ENCODE measurements at regions not wholly inside any gene's neighbourhood (a gene's known extent, or its start where the extent isn't known, plus 50 kb on each side); places are given as distances from the start of the nearest gene placed in this dataset.

DNA sequence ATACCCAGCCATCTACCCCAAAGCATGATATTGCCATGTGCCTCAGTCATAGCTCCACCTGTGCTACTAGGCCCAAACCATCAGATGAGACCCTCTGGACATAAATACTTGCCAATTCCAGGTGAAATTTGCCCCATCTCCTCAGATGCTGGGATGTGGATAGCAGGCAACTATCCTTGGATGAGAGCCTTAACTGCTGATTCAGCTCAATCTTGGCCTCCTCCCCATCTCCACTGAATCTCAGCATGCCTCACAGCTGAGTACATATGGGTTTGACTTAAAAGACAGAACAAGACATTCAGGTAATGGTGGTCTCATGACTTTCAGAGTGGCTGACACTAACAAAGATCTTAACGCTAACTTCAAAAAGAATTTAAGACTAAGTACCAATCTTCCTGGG, 50.8 kb upstream of the KLHL13 start:
- DNase-seq: no peak

- DNase-seq: no peak
Measured at GRCh38 chrX:118171356-118171755, 54.7 kb upstream of the KLHL13 start.

GRCh38 chrX:118174516-118175098, 58.0 kb upstream of the KLHL13 start:
- DNase-seq: no peak

DNA sequence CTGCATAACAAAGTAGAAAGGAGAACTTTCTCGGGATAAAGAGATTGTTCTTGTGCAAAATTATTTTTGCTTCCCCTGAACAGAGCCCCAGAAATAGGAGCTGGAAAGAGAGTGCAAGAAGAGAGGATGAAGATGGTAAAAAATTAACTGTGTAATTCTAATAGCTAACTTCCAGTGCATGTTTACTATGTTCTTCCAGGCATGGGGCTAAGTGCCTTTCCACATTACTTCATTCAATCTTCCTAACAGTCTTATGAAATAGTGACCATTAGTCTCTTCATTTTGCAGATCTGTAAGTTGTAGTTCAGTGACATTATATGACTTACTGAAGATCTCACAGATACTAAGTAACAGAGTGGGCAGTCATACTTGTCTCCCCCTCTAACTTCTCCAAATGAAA, 61.1 kb upstream of the KLHL13 start:
- no peak for DNase-seq

DNA sequence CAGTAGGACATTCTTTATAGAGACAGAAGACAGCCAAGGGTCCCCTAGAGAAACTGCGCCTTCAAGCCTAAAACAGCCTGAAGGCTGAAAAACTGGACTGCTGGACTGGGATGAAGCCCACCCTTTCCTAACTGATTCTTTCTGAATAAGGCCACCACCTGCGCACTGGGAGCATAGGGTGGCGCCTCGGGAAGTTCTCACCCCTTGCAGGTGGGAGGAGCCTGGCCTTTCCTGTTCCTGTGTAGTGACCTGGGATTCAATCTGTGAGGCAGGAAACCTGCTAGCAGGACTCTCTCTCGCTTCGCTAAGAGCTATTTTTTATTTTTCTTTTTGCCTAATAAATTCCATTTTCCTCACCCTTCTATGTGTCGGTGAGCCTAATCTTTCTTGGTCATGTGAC, 61.8 kb upstream of the KLHL13 start:
- no peak for DNase-seq

- DNase-seq: no peak
Measured at GRCh38 chrX:118179161-118179560, 62.6 kb upstream of the KLHL13 start.

DNA sequence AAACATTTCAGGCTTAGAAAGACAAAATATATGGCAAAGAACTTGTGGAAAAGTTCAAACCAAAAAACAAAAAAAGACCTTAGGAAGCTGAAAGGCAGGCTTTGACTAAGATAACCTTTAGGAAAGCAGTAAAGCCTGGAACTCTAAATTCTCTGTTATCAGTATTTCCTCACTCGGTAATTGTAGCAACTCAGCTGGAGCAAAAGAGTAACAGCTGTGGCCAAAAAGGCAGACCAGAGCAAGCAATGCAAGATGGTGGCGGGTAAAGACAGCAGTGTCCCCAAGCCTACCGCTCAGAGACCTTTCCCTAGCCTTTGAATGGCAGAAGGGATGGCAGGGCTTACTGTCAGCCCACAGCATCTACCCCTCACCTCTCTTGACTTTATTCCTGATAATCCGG, 63.1 kb upstream of the KLHL13 start:
- no peak for DNase-seq

DNA sequence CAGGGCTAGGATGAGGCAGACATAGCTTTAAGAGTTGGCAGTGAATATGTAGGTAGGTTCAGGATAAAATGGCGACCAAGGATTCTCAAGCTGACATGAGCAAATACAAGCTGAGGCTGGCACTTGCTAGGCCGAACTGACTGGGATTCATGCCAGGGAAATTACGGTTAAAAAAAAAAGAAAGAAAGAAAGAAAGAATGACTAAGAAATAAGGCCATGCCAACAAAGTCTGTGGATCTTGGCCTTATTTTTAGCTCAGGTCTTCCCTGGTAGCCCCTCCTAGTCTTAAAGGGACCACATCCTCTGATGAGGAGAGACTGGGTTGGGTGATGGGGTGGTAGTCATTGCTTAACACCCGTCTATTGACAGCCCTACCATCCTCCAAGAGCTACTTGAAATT, 64.4 kb upstream of the KLHL13 start:
- no peak for DNase-seq

DNA sequence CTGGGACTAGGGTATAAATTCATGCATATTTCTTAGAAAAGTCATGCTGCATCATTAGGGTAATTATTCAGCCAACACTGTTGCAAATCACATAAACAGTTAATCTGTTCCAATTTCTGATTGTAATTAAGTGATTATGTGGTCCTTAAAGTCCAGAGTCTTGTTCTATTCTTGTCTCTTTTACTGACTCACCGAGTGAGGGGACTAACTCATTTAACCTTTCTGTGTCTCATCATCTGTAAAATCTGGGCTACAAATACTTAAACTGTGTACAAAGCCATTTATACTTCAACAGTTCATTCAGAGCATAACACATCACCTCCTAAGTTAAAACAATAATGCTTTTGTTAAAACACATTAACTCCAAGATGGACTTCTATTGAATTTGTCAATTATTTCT, 65.4 kb upstream of the KLHL13 start:
- DNase-seq: no peak

GRCh38 chrX:118182681-118183080, 66.1 kb upstream of the KLHL13 start:
- no peak for DNase-seq

GRCh38 chrX:118183606-118184005, 67.0 kb upstream of the KLHL13 start:
- no peak for DNase-seq

DNA sequence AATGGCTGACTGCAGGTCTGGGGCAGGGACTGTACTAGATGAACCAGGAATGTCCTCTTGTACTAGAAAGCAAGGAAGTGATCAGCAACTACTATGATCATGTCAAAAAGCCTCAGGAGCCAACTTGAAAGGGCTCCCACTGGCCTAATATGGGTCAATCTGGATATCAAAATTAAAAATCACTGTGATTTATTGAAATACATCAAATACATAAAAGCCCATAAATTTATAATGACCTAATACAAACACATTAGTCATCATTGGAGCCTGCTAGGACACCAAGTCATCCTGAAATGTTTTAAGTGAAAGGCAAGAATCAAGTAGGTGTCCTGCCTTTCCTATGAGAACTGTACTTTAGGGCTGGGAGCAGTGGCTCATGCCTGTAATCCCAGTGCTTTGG, 70.5 kb upstream of the KLHL13 start:
- DNase-seq: no peak

DNA sequence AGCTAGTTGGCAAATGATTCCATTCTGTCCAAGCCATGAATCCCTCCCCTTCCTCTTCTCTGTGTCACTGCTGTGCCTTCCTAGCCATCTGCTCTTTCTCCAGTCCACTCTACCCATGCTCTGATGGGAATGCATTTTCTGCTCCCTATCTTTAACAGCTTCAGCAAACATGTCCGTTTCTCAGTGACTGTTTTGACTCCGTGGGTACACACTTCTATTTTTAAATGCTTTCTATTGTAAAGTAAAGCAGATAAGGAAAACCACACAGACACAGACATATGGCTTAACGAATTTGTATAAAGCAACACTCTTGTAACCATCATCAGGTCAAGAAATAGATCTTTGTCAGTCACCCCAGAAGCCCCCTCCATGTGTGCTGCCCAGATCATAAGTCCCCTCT, 72.4 kb upstream of the KLHL13 start:
- DNase-seq: no peak

GRCh38 chrX:118189628-118190027, 73.0 kb upstream of the KLHL13 start:
- no peak for DNase-seq

DNA sequence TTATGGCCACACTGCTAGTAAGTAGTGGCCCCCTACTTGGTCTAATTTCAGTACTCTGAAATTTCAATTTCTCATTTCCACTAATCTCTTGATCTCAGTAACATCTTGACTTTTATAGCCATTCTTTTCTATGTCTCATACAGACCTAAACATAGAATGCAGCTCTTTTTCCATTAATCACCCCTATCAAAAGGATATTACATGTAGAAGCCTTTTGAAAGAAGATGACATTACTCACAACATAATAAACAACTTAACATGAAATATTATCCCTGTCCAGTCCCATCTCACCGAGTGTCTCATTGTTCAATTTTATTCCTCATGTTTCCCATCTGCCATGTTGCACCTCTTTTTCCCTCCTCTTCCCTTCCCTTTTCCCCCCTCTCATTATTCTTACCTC, 81.1 kb upstream of the KLHL13 start:
- DNase-seq: no peak

- DNase-seq: no peak
Measured at GRCh38 chrX:118198577-118198976, 82.0 kb upstream of the KLHL13 start.

DNA sequence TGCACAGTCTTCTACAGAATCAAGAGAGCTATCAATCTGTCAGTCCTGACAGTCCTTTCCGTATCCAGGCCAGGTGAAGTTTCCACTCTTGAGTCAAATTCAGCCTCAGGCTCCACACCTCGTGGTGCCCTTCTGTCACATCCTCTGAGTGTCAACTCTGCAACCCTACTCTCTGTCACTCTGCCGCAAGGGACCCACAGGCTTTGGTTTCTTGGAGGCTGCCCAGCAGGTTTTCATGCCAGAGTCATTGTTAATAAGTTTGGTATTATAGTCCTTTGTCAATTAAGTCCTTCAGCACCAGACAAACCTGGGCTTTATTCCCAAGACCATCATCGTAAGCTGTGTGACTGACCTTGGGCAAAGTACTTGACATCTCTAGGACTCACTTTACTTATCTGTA, 83.4 kb upstream of the KLHL13 start:
- DNase-seq: no peak

DNA sequence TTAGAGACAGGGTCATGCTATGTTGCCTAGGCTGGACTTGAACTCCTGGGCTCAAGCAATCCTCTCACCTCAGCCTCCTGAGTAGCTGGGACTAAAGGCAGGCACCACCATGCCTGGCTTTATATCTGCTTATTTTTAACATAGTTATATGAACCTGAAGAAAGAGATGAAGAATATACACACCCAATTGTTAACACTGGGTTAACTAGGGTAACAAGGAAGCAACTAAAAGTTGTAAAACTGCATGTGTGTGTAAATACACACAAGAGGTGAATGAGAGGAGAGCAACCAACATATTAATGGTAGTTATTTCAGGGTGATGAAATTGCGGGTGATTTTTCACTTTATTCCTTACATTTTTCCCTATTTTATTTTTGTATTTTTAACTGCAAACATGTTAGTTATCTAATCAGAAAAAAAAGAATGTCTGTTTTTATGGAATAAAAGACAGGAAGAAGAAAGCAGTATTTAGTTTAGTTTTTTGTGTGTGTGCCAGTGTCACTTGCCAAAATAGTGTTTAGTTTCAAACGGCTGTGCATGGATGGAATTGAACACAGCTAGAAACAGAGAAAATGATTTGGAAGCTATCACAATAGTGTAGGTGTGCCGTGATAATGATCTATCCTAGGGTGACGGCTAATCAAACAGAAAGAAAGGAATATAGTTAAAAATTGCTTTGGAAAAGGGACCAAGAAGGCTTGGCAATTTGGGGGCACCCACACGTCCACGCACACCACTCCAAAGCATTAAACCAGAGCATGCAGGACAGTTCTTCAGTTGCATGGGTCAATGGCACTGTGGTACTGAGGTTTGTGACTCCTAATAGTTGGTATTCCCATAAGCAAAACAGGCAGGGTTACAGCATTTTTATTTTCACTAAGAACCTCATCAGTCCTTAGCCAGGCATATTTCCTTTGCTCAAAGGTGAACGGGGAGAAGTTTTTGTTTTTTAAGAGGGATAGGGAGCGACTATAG, 89.1 kb upstream of the KLHL13 start:
- DNase-seq: no peak

DNA sequence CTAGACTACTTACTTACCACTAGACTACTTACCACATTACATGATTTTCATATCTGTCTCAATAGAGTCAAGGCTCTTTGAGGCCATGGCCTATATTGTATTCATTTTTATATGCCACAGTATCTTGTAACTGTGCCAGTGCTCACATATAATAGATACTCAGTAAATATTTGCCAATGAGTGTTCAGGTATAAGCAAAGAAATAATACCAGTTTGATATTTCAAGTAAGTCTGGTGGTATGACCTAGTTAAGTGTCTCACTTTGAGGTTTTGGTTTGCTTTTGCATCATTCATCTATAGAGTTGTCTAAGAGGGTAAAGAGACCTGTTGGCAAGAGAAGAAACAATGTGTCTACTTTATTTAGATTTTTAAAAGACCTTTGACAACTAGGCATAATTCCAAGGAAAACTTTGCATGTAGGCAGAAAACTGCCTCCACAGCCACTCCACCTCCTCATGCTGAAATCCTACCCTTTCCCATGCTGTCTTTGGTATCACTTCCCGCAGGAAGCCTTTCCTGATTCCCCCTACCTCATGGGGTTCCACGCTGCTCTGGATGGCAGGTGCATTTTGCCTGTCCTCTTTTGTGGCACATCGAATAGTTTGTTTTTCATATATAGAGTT, 91.3 kb upstream of the KLHL13 start:
- DNase-seq: no peak

- no peak for DNase-seq
Measured at GRCh38 chrX:118208481-118208880, 91.9 kb upstream of the KLHL13 start.

- DNase-seq: no peak
Measured at GRCh38 chrX:118211891-118212816, 95.5 kb upstream of the KLHL13 start.

DNA sequence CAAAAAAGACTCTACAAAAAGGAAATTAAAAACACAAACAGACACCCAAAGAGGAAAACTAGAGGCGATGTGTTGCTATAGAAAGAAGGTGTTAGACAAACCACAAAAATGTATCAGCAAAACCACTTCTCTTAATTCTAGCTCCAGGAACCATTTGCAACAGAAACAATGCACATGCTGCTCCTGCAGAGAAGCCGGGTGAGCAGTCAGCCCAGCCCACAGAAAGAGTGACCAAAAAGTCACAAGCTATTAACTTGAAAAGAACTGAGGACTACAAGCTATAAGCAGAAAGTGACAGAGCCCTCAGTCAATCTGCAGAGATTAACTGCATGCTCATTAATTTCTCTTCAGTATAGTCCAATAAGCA, 96.2 kb upstream of the KLHL13 start:
- no peak for DNase-seq

DNA sequence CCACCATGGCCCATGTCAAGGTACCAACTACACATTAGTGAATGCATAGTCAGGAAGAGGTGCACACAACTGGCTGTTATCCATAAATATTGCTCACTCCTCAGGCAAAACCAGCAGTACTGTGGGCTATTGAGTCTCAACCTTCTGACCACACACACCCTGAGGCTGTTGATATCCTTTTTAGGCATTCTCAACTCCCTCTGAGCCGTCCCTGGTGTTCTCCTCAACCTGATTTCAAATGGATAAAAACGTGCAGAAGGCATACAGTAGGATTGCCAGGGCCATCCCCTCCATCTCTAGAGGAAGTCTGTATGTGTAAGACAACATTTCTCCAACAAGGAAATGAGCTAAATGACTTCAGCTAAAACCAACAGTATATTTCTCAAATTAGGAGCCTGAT, 98.7 kb upstream of the KLHL13 start:
- no peak for DNase-seq
